SK-N-SH treated with all-trans-retinoic acid at 6 μM for 48 hours (cell line): ENCODE measurements at regions not wholly inside any gene's neighbourhood (a gene's known extent, or its start where the extent isn't known, plus 50 kb on each side); places are given as distances from the start of the nearest gene placed in this dataset.

ENCODE experiments used
- ATAC-seq: fragments of 200-7000 bp; cut with Tn5 transposase; 3 replicates; pipeline ENCODE4 v1.9.1; 2020; ENCODE audit warnings: mild to moderate bottlenecking, moderate library complexity
- BACH2 ChIP-seq: fragments of 250-450 bp; sonication (Bioruptor Pico); IDR thresholded peaks from 2 replicates; pipeline ENCODE4 v1.9.0; 2021; ENCODE audit warnings: mild to moderate bottlenecking, borderline replicate concordance
- CSDC2 ChIP-seq: fragments of 250-450 bp; sonication (Bioruptor Pico); IDR thresholded peaks from 2 replicates; pipeline ENCODE4 v1.5.0; 2020; ENCODE audit warnings: mild to moderate bottlenecking, moderate library complexity
- ESRRG ChIP-seq: fragments of 250-450 bp; sonication (Bioruptor Pico); IDR thresholded peaks from 2 replicates; pipeline ENCODE4 v1.6.1; 2021; ENCODE audit warnings: mild to moderate bottlenecking
- GLIS3 ChIP-seq: fragments of 250-450 bp; sonication (Bioruptor Pico); IDR thresholded peaks from 2 replicates; pipeline ENCODE4 v1.5.0; 2020; ENCODE audit warnings: mild to moderate bottlenecking, moderate library complexity
- OSR1 ChIP-seq: fragments of 250-450 bp; sonication (Bioruptor Pico); IDR thresholded peaks from 2 replicates; pipeline ENCODE4 v1.8.0; 2022; ENCODE audit warnings: moderate library complexity, mild to moderate bottlenecking, inconsistent platforms
- RARB ChIP-seq: fragments of 250-450 bp; sonication (Bioruptor Pico); IDR thresholded peaks from 2 replicates; pipeline ENCODE4 v1.8.0; 2021; ENCODE audit warnings: mild to moderate bottlenecking, moderate library complexity
- SNAI2 ChIP-seq: fragments of 250-450 bp; sonication (Bioruptor Pico); IDR thresholded peaks from 2 replicates; pipeline ENCODE4 v1.5.0; 2020; ENCODE audit warnings: mild to moderate bottlenecking, moderate library complexity
- TCF4 ChIP-seq: fragments of 250-450 bp; sonication (Bioruptor Pico); IDR thresholded peaks from 2 replicates; pipeline ENCODE4 v1.8.0; 2021; ENCODE audit warnings: mild to moderate bottlenecking, moderate library complexity, borderline replicate concordance
- ZFP3 ChIP-seq: fragments of 250-450 bp; sonication (Bioruptor Pico); IDR thresholded peaks from 2 replicates; pipeline ENCODE4 v1.5.0; 2020; ENCODE audit warnings: mild to moderate bottlenecking, moderate library complexity
- ZFP30 ChIP-seq: fragments of 450-650 bp; formaldehyde crosslinking; IDR thresholded peaks from 2 replicates; pipeline ENCODE4 v1.5.0; 2022; ENCODE audit warnings: mild to moderate bottlenecking, moderate library complexity
- ZNF565 ChIP-seq: fragments of 450-650 bp; formaldehyde crosslinking; conservative IDR thresholded peaks from 2 replicates; pipeline ENCODE4 v1.5.0; 2020; ENCODE audit warnings: low read depth, mild to moderate bottlenecking, moderate library complexity
- TF ChIP-seq, protein P1 (sequence below): fragments of 250-450 bp; sonication (Bioruptor Pico); IDR thresholded peaks from 2 replicates; pipeline ENCODE4 v1.5.1; 2021; ENCODE audit warnings: mild to moderate bottlenecking, moderate library complexity
- TF ChIP-seq, protein P2 (sequence below): fragments of 250-450 bp; sonication (Bioruptor Pico); IDR thresholded peaks from 2 replicates; pipeline ENCODE4 v1.5.1; 2020; ENCODE audit warnings: low read depth, mild to moderate bottlenecking, moderate library complexity
- TF ChIP-seq, protein P3 (sequence below): fragments of 250-450 bp; sonication (Bioruptor Pico); IDR thresholded peaks from 2 replicates; pipeline ENCODE4 v1.8.0; 2021; ENCODE audit warnings: low read depth, mild to moderate bottlenecking, moderate library complexity, borderline replicate concordance
- TF ChIP-seq, protein P4 (sequence below): fragments of 250-450 bp; sonication (Bioruptor Pico); IDR thresholded peaks from 2 replicates; pipeline ENCODE4 v1.8.0; 2020; ENCODE audit warnings: mild to moderate bottlenecking, moderate library complexity, borderline replicate concordance

DNA sequence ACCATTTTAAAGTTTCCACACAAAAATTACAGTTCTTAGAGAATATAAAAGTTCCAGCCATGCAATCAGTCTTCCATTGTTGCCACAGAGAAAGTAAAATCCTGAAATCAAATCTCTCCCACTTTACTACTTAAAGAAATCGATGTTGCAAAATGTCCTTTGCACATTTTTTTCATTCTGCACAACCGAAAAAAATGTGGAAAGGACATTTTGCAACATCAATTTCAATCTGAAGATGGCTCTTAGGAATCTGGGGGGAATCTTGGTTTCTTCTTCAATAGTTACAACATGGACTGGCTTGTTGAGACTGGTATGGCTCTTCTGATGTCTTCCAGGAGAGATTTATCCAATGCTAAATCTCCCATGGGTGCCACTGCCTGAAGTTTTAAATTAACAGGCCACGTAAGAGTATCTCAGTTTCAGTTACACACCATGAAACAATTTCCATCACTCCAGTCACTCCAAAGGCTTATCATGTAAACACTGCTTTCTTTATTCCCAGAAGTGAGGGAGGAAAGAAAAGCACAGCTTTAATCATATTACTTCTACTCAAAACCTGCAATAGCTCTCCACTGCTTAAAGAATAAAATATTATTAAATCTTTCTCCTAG is 55.8 kb upstream of the CTNNB1 start (continued):
- TF ChIP-seq BACH2 (CRISPR knock-in tag) (no peak), ESRRG (CRISPR knock-in tag) (no peak), ZFP30 (CRISPR knock-in tag) (no peak)

DNA sequence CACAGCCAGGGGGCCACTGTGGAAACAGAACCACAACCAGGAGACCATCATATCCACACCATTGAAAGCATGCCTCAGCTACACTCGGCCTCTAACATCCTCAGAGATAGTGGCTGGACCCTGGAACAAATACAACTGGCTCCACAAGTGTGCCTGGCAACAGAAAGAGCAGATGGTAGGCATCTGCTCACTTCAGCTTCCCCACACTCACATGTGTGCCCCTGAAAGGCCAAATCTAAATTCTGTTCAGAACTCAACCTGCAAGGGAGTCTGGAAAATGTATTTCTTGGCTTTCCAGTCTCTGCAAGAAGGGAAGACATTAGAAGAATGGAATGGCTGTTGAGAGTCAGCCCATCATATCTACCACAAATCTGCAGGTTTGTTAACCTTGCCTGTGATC is 54.7 kb upstream of the CTNNB1 start:
- no peak for ATAC-seq
- TF ChIP-seq ZNF565 (CRISPR knock-in tag) = no peak

DNA sequence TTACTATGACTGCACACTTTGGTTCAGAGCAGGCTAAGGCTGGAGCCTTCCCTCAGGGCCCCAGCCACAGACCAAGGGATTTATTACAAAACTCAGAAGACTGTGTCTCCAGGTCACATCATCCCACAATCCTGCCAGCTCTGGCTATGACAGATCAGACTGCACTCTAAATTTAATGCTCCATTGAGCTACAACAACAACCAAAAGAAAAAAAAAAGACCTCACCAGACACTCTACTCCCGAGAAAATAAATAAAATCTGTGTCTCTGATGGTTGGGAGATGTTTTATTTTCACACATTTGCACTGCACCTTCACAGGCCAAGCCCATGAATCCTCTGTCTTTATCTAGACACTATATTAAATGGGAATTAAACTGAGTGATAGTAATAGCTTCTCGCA is 50.8 kb upstream of the CTNNB1 start:
- ATAC-seq = no peak
- TF ChIP-seq, protein P1, sequence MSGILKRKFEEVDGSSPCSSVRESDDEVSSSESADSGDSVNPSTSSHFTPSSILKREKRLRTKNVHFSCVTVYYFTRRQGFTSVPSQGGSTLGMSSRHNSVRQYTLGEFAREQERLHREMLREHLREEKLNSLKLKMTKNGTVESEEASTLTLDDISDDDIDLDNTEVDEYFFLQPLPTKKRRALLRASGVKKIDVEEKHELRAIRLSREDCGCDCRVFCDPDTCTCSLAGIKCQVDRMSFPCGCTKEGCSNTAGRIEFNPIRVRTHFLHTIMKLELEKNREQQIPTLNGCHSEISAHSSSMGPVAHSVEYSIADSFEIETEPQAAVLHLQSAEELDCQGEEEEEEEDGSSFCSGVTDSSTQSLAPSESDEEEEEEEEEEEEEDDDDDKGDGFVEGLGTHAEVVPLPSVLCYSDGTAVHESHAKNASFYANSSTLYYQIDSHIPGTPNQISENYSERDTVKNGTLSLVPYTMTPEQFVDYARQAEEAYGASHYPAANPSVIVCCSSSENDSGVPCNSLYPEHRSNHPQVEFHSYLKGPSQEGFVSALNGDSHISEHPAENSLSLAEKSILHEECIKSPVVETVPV (CRISPR knock-in tag) = no peak
- TF ChIP-seq OSR1 (CRISPR knock-in tag) (no peak), ZFP3 (no peak), ZFP30 (CRISPR knock-in tag) (no peak), TCF4 (CRISPR knock-in tag) (no peak), CSDC2 (no peak), RARB (CRISPR knock-in tag) (no peak), GLIS3 (no peak), SNAI2 (CRISPR knock-in tag) (no peak), BACH2 (CRISPR knock-in tag) (no peak)
- TF ChIP-seq, protein P2, sequence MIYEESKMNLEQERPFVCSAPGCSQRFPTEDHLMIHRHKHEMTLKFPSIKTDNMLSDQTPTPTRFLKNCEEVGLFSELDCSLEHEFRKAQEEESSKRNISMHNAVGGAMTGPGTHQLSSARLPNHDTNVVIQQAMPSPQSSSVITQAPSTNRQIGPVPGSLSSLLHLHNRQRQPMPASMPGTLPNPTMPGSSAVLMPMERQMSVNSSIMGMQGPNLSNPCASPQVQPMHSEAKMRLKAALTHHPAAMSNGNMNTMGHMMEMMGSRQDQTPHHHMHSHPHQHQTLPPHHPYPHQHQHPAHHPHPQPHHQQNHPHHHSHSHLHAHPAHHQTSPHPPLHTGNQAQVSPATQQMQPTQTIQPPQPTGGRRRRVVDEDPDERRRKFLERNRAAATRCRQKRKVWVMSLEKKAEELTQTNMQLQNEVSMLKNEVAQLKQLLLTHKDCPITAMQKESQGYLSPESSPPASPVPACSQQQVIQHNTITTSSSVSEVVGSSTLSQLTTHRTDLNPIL = no peak
- TF ChIP-seq, protein P3, sequence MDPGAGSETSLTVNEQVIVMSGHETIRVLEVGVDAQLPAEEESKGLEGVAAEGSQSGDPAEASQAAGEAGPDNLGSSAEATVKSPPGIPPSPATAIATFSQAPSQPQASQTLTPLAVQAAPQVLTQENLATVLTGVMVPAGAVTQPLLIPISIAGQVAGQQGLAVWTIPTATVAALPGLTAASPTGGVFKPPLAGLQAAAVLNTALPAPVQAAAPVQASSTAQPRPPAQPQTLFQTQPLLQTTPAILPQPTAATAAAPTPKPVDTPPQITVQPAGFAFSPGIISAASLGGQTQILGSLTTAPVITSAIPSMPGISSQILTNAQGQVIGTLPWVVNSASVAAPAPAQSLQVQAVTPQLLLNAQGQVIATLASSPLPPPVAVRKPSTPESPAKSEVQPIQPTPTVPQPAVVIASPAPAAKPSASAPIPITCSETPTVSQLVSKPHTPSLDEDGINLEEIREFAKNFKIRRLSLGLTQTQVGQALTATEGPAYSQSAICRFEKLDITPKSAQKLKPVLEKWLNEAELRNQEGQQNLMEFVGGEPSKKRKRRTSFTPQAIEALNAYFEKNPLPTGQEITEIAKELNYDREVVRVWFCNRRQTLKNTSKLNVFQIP (CRISPR knock-in tag) = no peak

DNA sequence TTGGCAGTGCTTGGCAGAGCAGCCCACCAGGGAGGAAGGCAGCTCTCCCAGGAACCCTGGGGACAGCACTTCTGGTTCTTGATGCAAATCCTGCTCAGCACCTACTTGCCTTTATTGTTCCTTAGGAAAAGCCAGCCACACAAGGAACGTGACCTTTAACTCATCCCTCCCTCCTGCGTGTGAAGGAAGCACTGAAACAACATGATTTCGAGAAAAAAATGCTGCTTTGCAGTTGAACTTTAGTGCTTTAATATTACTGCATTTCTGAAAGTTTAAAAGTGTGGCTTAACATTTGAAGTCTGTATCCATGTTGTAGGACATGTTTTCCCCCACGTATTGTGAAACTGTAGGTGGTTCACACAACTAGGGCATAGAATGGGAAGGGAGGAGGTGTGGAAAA is 50.4 kb upstream of the CTNNB1 start:
- TF ChIP-seq ZNF565 (CRISPR knock-in tag) (no peak), GLIS3 (no peak), TCF4 (CRISPR knock-in tag) (no peak)
- TF ChIP-seq, protein P4, sequence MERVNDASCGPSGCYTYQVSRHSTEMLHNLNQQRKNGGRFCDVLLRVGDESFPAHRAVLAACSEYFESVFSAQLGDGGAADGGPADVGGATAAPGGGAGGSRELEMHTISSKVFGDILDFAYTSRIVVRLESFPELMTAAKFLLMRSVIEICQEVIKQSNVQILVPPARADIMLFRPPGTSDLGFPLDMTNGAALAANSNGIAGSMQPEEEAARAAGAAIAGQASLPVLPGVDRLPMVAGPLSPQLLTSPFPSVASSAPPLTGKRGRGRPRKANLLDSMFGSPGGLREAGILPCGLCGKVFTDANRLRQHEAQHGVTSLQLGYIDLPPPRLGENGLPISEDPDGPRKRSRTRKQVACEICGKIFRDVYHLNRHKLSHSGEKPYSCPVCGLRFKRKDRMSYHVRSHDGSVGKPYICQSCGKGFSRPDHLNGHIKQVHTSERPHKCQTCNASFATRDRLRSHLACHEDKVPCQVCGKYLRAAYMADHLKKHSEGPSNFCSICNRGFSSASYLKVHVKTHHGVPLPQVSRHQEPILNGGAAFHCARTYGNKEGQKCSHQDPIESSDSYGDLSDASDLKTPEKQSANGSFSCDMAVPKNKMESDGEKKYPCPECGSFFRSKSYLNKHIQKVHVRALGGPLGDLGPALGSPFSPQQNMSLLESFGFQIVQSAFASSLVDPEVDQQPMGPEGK (CRISPR knock-in tag) = no peak
- ATAC-seq = no peak
